ENCODE measurements at regions not wholly inside any gene's neighbourhood (a gene's known extent, or its start where the extent isn't known, plus 50 kb on each side); places are given as distances from the start of the nearest gene placed in this dataset.

DNA sequence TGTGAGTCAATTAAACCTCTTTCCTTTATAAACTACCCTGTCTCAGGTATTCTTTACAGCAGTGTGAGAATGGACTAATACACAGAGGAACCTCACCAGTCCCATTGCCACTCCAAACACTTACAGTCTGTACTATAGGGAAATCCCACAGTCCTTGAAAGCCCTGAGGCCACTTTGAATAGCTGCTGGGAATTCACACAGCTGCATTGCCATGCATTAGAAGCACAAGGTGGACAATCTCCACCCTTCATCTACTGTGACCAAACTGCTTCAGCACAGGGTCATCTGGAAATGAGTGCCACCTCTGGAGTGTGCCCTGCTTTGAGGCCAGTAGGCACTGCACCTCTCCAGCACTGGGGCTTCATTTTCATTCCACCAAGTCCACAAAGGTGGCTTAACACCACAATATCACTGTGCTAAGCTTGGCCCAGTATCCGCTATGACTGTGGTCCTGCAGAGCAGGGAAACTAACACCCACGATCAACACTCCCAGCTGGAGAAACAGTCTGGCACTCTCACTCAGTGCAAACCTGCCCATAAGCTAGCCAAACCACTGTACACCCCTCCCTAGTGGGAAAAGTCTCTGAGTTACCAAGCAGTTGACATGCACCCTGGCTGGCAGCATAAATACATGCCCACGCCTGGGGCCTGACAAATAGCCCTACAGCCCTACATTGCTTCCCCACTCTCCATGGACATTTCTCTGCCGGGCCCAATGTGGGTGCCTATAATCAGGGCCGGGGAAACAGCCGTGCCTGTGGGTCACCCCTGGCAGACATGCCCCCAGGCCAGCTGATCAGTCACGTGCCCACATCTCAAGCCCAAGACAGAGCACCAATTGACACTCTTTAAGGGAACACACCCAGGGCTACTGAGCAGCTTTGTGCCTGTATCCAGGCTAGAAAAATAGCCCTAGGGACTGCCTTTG is 294.3 kb upstream of the MGAT4C start:
- TF ChIP-seq, protein P1, sequence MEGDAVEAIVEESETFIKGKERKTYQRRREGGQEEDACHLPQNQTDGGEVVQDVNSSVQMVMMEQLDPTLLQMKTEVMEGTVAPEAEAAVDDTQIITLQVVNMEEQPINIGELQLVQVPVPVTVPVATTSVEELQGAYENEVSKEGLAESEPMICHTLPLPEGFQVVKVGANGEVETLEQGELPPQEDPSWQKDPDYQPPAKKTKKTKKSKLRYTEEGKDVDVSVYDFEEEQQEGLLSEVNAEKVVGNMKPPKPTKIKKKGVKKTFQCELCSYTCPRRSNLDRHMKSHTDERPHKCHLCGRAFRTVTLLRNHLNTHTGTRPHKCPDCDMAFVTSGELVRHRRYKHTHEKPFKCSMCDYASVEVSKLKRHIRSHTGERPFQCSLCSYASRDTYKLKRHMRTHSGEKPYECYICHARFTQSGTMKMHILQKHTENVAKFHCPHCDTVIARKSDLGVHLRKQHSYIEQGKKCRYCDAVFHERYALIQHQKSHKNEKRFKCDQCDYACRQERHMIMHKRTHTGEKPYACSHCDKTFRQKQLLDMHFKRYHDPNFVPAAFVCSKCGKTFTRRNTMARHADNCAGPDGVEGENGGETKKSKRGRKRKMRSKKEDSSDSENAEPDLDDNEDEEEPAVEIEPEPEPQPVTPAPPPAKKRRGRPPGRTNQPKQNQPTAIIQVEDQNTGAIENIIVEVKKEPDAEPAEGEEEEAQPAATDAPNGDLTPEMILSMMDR (IDR thresholded peaks at IDR 0.05; ENCODE audit: low read depth, low read length, poor library complexity, severe bottlenecking), result no peak
- no peak for TF ChIP-seq EZH2phosphoT487 (IDR thresholded peaks at IDR 0.05; ENCODE audit: borderline replicate concordance, low read length)

Measured in DOHH2 (cell line).